Skeletal muscle tissue (tissue), 3 donors: ENCODE measurements at regions not wholly inside any gene's neighbourhood (a gene's known extent, or its start where the extent isn't known, plus 50 kb on each side); places are given as distances from the start of the nearest gene placed in this dataset.
"Not testable (repeated sequence)": the region's sequence is repeated elsewhere in the genome, so short reads cannot be mapped to it uniquely, and the experiment has no call there.

Experiments
- H3K27ac ChIP-seq: one replicate; pipeline ENCODE4 v1.7.0; 2013; ENCODE audit warnings: mild to moderate bottlenecking, low read depth, low read length, inconsistent platforms
- H3K27me3 ChIP-seq, 3 donors: one replicate each; pipeline ENCODE4 v1.7.0; 2013; ENCODE audit warnings: low read length in 3 of 3; ENCODE audit not compliant: control insufficient read depth in 3 of 3, insufficient read depth in 3 of 3
- H3K36me3 ChIP-seq, 3 donors: one replicate each; pipeline ENCODE4 v1.7.0; 2013; ENCODE audit warnings: low read length in 3 of 3; ENCODE audit not compliant: control insufficient read depth in 3 of 3, insufficient read depth in 3 of 3
- H3K4me1 ChIP-seq, 3 donors: one replicate each; pipeline ENCODE4 v1.7.0; 2013; ENCODE audit warnings: low read length in 3 of 3, mild to moderate bottlenecking in 3 of 3; ENCODE audit not compliant: control insufficient read depth in 3 of 3, insufficient read depth in 3 of 3
- H3K4me3 ChIP-seq, 3 donors: one replicate each; pipeline ENCODE4 v1.7.0; 2013; ENCODE audit warnings: low read length in 3 of 3
- H3K9ac ChIP-seq, 3 donors: one replicate each; pipeline ENCODE4 v1.7.0; 2013; ENCODE audit warnings: low read length in 3 of 3, mild to moderate bottlenecking in 3 of 3, moderate library complexity in 2 of 3, low read depth in 1 of 3
- H3K9me3 ChIP-seq, 3 donors: one replicate each; pipeline ENCODE4 v1.7.0; 2013; ENCODE audit warnings: low read length in 3 of 3; ENCODE audit not compliant: control insufficient read depth in 3 of 3
- donor health status: Osteomylitis.

- Histone ChIP-seq H3K27ac (no peak overlapping the region), H3K9me3 (no peaks in the 10 kb centered on the region), H3K9ac (no peak overlapping the region), H3K36me3 (no peaks in the 10 kb centered on the region), H3K4me3 (no peak overlapping the region), H3K4me1 (no peaks in the 10 kb centered on the region), H3K27me3 (no peaks in the 10 kb centered on the region)
Measured at GRCh38 chr7:85806321-85806720, 619.5 kb upstream of the SEMA3D start.

DNA sequence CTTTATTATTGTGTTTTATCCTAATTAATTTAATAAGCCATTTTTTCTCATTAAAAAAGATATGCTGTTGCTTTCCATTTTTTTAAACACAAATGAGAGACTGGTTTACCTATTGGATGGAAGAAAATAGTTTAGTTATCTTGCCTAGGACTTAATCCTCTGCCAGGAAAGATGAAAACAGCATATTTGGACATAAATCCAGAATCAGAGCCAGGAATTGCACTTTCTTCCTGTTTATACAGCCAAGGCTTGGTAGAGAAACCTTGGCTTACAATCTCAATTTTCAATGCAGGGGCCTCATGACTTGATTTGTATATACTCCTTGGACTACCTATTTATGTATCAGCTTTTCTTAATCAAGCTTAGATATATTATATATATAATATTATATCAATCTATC, 618.8 kb upstream of the SEMA3D start:
- H3K36me3 ChIP-seq, result no peaks in the 10 kb centered on the region
- H3K4me3 ChIP-seq, result no peak overlapping the region
- H3K9me3 ChIP-seq, result no peaks in the 10 kb centered on the region
- no peak overlapping the region for H3K9ac ChIP-seq
- H3K27ac ChIP-seq, result no peak overlapping the region
- no peaks in the 10 kb centered on the region for H3K4me1 ChIP-seq
- H3K27me3 ChIP-seq, result no peaks in the 10 kb centered on the region

DNA sequence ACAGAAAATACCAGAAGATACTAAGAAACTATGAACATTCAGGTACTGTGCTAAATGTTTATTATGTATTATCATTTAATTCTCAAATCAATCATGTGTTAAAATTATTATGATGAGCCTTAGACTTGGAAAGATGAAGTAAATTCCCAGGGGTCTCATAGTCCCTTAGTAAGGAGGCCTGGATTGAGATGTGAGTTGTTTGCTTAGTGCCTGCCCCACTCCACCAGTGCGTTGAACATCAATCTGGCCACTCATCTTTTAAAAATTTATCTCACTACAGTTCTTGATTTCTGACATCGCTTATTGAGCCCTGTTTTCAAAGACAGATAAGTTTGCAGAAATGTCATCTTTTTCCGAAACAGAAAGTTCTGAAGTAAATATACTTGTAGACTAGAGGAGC, 618.4 kb upstream of the SEMA3D start:
- H3K36me3 ChIP-seq, result no peaks in the 10 kb centered on the region
- H3K9me3 ChIP-seq, result no peaks in the 10 kb centered on the region
- H3K9ac ChIP-seq, result no peak overlapping the region
- H3K27ac ChIP-seq, result no peak overlapping the region
- H3K27me3 ChIP-seq, result no peaks in the 10 kb centered on the region
- no peak overlapping the region for H3K4me3 ChIP-seq
- H3K4me1 ChIP-seq, result no peaks in the 10 kb centered on the region

GRCh38 chr7:85802211-85802610, 615.4 kb upstream of the SEMA3D start:
- no peaks in the 10 kb centered on the region for H3K9me3 ChIP-seq
- no peaks in the 10 kb centered on the region for H3K4me1 ChIP-seq
- no peaks in the 10 kb centered on the region for H3K27me3 ChIP-seq
- no peak overlapping the region for H3K9ac ChIP-seq
- no peaks in the 10 kb centered on the region for H3K36me3 ChIP-seq
- no peak overlapping the region for H3K4me3 ChIP-seq
- no peak overlapping the region for H3K27ac ChIP-seq

DNA sequence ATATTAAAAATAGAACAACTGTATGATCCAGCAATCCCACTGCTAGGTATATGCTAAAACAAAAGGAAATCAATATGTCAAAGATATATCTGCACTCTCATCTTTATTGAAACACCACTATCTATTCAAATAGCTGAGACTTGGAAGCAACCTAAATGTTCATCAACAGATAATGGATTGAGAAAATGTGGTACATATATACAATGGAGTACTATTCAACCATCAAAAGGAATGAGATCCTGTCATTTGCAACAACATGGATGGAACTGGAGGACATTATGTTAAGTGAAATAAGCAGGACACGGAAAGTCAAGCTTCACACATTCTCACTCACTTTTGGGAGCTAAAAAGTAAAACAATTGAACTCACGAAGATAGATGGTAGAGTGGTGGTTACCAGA, 610.1 kb upstream of the SEMA3D start:
- no peak overlapping the region for H3K9ac ChIP-seq
- no peaks in the 10 kb centered on the region for H3K9me3 ChIP-seq
- no peak overlapping the region for H3K4me3 ChIP-seq
- H3K36me3 ChIP-seq, result no peaks in the 10 kb centered on the region
- H3K27me3 ChIP-seq, result no peaks in the 10 kb centered on the region
- H3K27ac ChIP-seq, result no peak overlapping the region
- H3K4me1 ChIP-seq, result no peaks in the 10 kb centered on the region

GRCh38 chr7:85791098-85791497, 604.2 kb upstream of the SEMA3D start:
- H3K4me1 ChIP-seq, H3K36me3 ChIP-seq, H3K4me3 ChIP-seq, H3K27me3 ChIP-seq, H3K9me3 ChIP-seq, H3K27ac ChIP-seq, H3K9ac ChIP-seq: not testable (repeated sequence)

DNA sequence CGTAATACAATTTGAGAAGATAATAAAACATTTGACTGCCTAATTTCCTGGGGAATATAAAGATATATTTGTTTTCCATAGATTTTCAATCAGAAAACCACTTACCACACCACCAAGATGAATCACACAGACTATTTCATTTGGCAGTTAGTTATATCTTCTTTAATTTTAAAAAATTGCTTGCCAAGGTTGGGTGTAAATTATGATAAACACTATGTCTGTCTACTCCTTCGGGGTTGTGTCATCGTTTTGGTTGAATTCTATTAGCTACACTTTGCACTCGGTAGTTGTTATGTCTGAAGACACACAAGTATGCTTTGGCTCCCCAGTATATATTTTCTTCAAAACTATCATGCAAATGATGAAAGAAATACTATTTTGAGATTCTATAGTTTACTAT, 594.8 kb upstream of the SEMA3D start:
- no peak overlapping the region for H3K27ac ChIP-seq
- no peak overlapping the region for H3K4me3 ChIP-seq
- H3K9me3 ChIP-seq, result no peaks in the 10 kb centered on the region
- no peak overlapping the region for H3K9ac ChIP-seq
- no peaks in the 10 kb centered on the region for H3K36me3 ChIP-seq
- H3K4me1 ChIP-seq, result no peaks in the 10 kb centered on the region
- no peaks in the 10 kb centered on the region for H3K27me3 ChIP-seq

GRCh38 chr7:85776691-85777345, 590.0 kb upstream of the SEMA3D start:
- H3K36me3 ChIP-seq, result no peaks in the 10 kb centered on the region
- H3K4me3 ChIP-seq, result no peak overlapping the region
- H3K27ac ChIP-seq, result no peak overlapping the region
- no peaks in the 10 kb centered on the region for H3K27me3 ChIP-seq
- no peak overlapping the region for H3K9ac ChIP-seq
- H3K9me3 ChIP-seq, result no peaks in the 10 kb centered on the region
- no peaks in the 10 kb centered on the region for H3K4me1 ChIP-seq

- Histone ChIP-seq H3K9me3 (no peaks in the 10 kb centered on the region), H3K27me3 (no peaks in the 10 kb centered on the region), H3K36me3 (no peaks in the 10 kb centered on the region), H3K27ac (no peak overlapping the region), H3K4me3 (no peak overlapping the region), H3K4me1 (no peaks in the 10 kb centered on the region), H3K9ac (no peak overlapping the region)
Measured at GRCh38 chr7:85775431-85775830, 588.6 kb upstream of the SEMA3D start.

DNA sequence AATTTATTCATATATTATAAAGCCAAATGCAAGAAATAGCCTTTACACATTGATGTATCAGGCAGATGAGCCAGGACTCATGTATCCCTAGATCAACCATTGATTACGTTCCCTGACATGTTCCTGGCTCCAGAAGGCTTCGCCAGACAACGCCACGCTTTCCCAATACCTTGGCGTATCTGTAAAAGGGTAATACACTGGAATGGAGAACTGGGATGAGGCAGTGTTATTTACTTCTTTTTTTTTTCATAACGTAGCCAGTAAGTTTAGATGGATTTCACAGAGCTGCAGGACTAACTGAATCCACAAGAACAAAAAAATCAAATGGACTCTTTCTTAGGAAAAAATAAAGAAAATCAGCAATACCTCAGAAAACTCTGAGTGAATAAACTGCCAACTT, 588.1 kb upstream of the SEMA3D start:
- Histone ChIP-seq H3K4me3 (no peak overlapping the region), H3K4me1 (no peaks in the 10 kb centered on the region), H3K27ac (no peak overlapping the region), H3K9ac (no peak overlapping the region), H3K36me3 (no peaks in the 10 kb centered on the region), H3K9me3 (no peaks in the 10 kb centered on the region), H3K27me3 (no peaks in the 10 kb centered on the region)
